KOPT-K1 (cell line): ENCODE measurements at regions not wholly inside any gene's neighbourhood (a gene's known extent, or its start where the extent isn't known, plus 50 kb on each side); places are given as distances from the start of the nearest gene placed in this dataset.
"Not testable (repeated sequence)": the region's sequence is repeated elsewhere in the genome, so short reads cannot be mapped to it uniquely, and the experiment has no call there.

Experiments
- H3K27ac ChIP-seq: fragments of 200-600 bp; sonication (generic); 2 replicates; pipeline ENCODE4 v1.5.1; 2016; ENCODE audit warnings: antibody characterized with exemption, mild to moderate bottlenecking, low read depth, low read length; ENCODE audit not compliant: poor library complexity, severe bottlenecking
- H3K36me3 ChIP-seq: fragments of 200-600 bp; sonication (generic); 2 replicates; pipeline ENCODE4 v1.5.1; 2017; ENCODE audit warnings: antibody characterized with exemption, mild to moderate bottlenecking, low read length, moderate library complexity; ENCODE audit not compliant: insufficient read depth
- H3K9me3 ChIP-seq: fragments of 200-600 bp; sonication (generic); 2 replicates; pipeline ENCODE4 v1.5.1; 2017; ENCODE audit warnings: antibody characterized with exemption, low read length, mild to moderate bottlenecking; ENCODE audit not compliant: insufficient read depth, poor library complexity, severe bottlenecking

DNA sequence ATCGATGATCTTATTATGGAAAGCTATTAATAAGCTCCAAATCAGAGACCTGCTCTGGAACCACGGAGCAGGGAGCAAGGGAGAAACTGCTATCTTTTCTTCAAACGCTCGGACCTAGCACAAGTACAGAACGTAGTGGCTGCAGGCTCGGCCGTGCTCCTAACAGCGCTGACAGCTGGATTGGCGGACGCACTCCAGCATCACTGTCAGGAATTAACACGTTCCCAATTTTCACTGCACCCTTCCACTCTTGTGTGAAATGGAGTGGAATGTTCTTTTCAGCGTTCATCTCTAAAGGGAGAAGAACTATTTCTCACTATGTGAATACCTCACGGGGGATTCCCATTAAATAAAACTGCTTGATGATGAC is 106.9 kb downstream of the ZNF281 start:
- Histone ChIP-seq H3K27ac (no peak overlapping the region), H3K36me3 (no peaks in the 10 kb centered on the region), H3K9me3 (no peaks in the 10 kb centered on the region)

DNA sequence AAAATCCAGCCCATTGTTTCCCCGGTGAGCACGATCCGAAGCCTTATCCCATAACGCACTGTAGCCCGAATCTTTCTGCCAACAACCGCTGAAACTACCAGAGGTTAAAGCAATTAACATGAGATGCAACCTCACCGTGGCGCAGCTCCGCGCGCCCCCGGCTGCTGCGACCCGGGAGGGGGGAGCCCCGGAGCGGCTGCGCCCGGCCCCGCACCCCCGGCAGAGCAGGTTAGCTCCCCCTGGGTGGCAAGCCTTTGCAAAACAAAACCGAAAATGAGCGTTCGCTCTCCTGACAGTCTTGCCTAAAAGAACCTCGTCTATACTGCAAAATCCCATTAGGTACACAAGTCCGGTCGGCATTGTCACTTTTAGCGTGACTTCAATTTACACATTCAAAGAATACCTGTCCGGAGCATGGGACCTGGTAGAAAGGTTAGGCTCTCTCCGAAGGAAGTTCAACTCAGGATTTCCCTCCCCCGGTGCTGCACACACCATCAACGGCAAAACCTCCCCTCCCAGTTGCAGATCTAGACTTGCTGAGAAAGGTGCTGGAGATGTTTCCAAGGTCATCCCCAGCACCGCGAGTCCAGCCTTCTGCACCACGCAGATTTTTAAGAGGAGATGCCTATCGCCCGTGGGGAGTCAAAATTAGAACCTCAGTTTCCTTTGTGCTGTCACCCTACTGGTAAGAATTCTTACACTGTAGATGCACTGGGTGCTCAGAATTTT is 107.5 kb downstream of the ZNF281 start:
- Histone ChIP-seq H3K27ac (no peak overlapping the region), H3K36me3 (no peaks in the 10 kb centered on the region), H3K9me3 (no peaks in the 10 kb centered on the region)

DNA sequence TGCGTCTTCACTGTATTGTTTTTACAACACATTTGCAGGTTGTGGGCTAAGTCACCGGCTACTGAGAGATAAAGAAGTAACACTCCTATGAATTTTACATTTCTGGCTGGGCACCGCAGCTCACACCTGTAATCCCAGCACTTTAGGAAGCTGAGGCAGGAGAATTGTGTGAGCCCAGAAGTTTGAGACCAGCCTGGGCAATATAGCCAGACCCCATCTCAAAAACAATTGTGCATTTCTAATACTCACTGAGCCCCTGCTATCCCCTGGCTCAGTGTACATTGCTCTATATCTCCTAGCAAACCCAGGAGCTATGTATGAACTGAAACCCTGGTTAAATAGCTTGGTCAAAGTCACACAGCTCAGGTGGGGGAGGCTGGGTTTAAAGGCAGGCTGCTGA is 108.7 kb downstream of the ZNF281 start:
- H3K27ac ChIP-seq, result no peak overlapping the region
- no peaks in the 10 kb centered on the region for H3K36me3 ChIP-seq
- H3K9me3 ChIP-seq, result no peaks in the 10 kb centered on the region

DNA sequence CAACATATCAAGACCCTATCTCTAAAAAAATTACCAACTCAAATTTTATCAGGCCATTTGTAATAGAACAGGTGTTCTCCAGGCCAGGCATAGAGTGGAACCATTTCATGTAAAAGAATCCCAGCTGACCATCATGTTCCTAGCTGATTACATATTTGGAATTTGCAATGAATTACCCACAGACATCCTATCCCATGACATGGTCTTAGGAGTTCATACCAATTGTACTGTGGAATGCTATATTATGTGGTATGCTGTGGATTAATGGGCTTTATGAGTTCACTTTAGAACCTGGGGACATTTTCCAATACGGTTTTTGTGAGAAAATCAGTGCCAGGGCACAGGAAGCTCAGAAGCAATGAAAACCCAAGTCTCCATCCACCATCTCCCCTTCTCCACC is 110.3 kb downstream of the ZNF281 start:
- H3K9me3 ChIP-seq, result no peaks in the 10 kb centered on the region
- no peaks in the 10 kb centered on the region for H3K36me3 ChIP-seq
- no peak overlapping the region for H3K27ac ChIP-seq

DNA sequence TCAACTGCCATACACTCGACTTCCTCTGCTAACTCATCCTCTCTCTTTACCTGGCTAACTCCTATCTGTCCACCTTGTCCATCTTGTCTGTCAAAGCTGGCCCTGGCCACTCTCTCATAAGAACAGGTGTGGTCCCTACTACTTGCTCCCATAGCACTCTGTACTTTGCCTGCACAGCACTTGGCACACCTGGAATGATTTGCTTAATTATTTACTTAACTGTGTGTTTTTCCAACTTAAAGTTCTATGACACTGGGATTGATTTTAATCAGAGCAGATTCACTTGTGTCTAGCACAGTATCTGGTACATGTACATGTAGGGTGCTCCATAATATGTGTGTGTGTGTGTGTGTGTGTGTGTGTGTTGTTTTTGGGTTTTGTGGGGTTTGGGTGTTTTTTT is 111.6 kb downstream of the ZNF281 start:
- H3K27ac ChIP-seq, result no peak overlapping the region
- H3K9me3 ChIP-seq, result no peaks in the 10 kb centered on the region
- no peaks in the 10 kb centered on the region for H3K36me3 ChIP-seq

DNA sequence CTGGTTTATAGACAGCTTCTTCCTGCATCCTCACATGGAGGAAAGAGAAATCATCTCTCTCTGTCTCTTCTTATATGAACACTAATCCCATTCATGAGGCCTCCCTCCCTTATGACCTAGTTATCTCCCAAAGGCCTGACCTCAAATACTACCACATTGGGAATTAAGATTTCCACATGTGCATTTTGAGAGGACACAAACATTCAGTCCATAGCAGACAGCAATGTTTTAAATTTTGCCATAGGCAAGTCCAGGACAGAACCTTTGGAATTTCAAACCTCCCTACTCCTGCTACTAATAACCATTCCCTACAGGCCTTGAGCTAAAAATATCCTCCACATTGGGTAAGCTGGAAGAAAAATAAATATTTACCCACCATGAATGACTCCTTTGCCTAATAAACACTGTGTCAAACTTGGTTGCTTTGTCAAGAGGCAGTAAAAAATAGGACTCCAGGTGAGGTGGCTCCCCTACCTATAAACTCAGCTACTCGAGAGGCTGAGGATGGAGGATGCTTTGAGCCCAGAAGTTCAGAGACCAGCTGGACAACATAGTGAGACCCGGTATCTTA is 113.7 kb downstream of the ZNF281 start:
- H3K9me3 ChIP-seq, result no peaks in the 10 kb centered on the region
- H3K27ac ChIP-seq, result no peak overlapping the region
- H3K36me3 ChIP-seq, result no peaks in the 10 kb centered on the region

DNA sequence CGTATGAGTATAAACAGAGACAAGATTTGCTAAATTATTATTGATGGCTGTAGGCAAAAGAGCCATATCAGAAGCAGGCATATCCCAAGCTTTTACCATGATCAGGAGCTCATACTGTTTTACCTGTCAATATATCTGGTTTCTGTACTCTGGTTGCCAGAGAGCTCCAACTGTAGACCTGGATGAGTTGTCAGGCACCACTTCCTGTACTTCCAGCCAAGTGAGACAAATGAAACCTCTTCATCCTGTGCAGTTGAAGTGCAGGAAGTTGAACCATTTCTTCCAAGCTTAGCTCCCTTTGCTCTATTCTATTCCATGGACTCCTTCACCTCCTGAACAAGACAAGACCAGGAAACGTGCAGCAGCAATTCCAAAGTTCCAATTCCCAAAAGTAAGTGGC is 115.6 kb downstream of the ZNF281 start:
- no peaks in the 10 kb centered on the region for H3K36me3 ChIP-seq

DNA sequence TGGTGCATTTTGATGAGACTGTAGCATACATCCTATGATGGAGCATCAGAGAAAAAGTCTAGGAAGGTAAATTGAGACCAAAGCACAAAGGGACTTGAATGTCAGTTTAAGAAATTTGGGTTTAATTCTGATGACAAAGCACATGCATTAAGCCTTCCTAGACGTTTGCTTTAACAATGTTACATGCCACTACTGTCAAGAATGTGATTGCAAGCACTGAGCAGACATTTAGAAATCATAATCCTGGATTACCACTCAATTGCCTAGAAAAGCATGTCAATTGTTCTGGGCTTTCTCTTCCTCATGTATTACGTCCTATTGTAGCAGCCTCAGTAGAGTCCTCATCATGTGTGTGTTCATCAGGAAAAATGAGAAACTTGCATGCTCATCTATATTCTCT is 117.1 kb downstream of the ZNF281 start:
- Histone ChIP-seq H3K36me3 (no peaks in the 10 kb centered on the region), H3K27ac (no peak overlapping the region), H3K9me3 (no peaks in the 10 kb centered on the region)

More for the DNA sequence above, 115.6 kb downstream of the ZNF281 start:
- Histone ChIP-seq H3K9me3 (no peaks in the 10 kb centered on the region), H3K27ac (no peak overlapping the region)

DNA sequence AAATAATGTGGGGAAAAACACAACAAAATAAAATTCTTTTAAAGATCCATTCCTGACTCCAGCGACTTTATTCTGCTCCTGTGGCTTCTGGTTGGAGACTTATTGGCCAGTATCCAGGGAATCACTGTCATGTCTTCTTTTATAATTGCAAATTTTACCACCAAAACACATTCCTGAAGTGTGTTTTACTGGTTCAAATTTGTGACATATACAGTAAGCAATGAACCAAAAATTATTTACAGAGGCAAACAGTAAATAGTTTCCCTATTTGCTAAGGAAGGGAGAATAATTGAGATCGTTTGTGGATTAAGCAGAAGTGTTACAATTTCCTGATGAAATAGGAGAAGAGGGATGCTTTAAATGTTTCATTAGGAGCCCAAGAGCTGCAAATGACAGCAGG is 118.7 kb downstream of the ZNF281 start:
- no peaks in the 10 kb centered on the region for H3K9me3 ChIP-seq
- no peak overlapping the region for H3K27ac ChIP-seq
- H3K36me3 ChIP-seq, result no peaks in the 10 kb centered on the region

DNA sequence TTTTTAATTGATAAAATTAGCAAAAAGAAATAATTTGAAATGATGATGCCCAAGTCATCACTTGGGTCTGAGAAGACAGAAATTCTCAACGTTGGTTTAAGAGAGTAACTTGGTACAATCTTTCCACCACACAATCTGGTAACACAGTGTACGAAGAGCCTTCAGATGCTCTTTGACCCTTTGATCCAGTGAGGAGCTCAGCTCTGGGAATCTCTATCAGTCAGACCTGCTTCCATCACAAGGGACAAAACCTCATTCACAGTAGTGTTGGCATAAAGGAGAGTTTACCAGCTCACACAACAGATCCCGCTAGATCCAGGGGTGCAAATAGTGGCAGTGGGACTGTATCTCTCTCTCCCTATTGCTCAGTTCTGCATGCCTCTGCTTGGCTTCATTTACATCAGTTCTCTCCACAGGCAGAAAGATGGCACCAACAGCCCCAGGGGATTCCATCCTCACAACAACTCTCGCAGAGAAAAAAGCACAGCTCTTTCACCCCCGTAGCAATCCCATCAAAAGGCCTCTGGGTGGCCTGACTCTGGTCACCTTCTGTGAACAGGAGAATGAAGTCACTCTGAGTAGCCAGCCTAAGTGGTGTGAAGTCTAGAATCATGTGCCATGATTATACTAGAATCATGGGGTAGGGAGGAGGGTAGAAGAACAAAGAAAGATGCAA is 119.7 kb downstream of the ZNF281 start:
- Histone ChIP-seq H3K27ac (no peak overlapping the region), H3K9me3 (no peaks in the 10 kb centered on the region), H3K36me3 (no peaks in the 10 kb centered on the region)

DNA sequence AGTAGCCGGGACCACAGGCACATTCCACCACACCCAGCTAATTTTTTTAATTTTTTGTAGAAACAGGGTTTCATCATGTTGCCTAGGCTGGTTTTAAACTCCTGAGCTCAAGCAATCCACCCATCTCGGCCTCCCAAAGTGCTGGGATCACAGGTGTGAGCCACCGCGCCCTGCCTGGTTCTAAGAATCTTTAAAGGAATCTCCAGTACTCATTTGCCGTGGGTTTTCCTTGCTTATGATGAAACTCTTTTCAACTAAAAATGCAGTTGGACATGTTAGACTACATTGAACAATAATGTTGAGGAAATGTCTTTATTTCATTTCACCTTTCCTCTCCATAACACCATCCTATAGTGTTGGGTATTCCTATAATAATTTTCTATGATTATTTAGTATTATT is 121.6 kb downstream of the ZNF281 start:
- Histone ChIP-seq H3K36me3 (no peaks in the 10 kb centered on the region), H3K27ac (no peak overlapping the region), H3K9me3 (no peaks in the 10 kb centered on the region)

DNA sequence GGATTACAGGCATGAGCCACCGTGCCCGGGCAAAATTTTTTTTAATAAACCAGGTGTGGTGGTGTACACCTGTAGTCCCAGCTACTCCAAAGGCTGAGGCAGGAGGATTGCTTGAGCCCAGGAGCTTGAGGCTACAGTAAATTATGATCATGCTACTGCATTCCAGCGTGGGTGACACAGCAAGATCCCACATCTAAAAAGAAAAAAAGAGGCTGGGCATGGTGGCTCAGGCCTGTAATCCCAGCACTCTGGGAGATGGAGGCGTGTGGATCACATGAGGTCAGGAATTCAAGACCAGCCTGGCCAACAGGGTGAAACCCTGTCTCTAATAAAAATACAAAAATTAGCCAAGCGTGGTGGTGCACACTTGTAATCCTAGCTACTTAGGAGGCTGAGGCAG is 125.6 kb downstream of the ZNF281 start:
- not testable (repeated sequence) for H3K9me3 ChIP-seq, H3K27ac ChIP-seq, H3K36me3 ChIP-seq

DNA sequence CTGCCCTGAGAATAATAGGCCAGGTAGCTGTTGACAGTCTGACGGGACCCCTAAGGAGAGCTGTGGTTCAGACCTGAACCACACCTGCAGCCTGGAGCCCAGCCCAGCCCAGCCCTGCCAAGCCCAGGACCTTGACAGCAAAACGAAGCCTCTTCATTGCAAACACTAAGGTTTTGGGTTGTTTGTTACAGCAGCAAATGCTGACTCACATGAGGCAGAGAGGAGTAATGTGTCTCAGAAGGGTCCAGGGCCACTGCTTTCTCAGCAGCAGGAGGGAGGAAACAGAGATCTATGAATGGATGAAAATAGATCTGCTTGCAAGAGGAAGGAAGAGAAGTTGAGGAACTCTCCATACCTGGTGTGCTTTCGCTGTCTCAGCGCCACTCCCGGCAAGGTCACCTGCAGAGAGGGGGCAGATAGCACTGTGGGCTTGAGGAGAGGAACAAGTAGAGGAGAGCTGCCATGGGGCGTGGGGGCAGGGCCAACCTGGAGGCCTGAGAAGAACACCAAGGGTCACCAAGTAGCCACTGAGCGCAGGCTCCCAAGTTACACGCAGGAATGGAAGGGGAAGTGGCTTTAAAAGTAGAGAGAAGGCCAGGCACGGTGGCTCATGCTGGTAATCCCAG is 127.2 kb downstream of the ZNF281 start:
- Histone ChIP-seq H3K27ac (no peak overlapping the region), H3K36me3 (no peaks in the 10 kb centered on the region), H3K9me3 (no peaks in the 10 kb centered on the region)

DNA sequence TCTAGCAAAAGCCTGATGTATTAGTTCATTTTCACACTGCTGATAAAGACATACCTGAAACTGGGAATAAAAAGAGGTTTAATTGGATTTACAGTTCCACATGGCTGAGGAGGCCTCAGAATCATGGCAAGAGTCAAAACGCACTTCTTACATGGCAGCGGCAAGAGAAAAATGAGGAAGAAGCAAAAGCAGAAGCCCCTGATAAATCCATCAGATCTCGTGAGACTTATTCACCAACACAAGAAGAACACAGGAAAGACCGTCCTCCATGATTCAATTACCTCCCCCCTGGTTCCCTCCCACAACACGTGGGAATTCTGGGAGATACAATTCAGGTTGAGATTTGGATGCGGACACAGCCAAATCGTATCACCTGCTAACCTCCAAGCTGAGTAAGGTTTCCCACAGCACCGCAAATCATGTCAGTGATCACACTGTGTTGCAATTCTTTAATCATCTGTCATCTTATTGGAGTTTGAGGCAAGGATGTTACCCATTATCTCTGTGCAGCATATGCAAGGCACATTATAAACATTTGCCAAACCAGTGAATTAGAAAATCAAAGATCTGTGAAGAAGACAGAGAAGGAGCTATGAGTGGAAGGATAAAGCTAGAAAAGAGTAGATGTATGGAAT is 128.5 kb downstream of the ZNF281 start:
- H3K9me3 ChIP-seq, result no peaks in the 10 kb centered on the region
- H3K36me3 ChIP-seq, result no peaks in the 10 kb centered on the region
- H3K27ac ChIP-seq, result no peak overlapping the region

DNA sequence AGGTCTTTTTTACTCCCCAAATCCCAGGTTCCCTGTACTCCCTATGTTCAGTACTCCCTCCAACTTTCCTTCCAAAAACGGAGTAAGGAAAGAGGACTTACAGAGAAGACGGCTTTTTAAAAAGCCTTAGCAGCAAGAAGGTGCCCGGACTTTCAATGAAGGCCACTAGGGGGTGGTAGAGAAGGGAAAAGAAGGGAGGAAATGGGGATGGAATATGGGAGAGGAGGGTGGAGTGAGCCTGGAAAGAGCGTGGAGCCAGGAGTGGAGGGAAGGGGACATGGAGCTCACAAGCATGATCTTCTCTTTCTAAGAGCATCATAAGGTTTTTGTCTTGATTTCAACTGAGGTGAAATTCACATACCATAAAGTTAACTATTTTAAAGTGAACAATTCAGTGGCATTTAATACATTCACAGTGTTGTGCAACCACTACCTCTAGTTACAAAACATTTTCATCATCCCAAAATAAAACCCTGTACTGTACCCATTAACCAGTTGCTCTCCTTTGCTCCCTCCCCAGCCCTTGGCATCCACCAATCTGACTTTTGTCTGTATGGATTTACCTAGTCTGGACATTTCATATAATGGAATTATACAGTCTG is 129.9 kb downstream of the ZNF281 start:
- no peak overlapping the region for H3K27ac ChIP-seq
- H3K36me3 ChIP-seq, result no peaks in the 10 kb centered on the region
- no peaks in the 10 kb centered on the region for H3K9me3 ChIP-seq
